HG02678 (cell line): ENCODE measurements at regions not wholly inside any gene's neighbourhood (a gene's known extent, or its start where the extent isn't known, plus 50 kb on each side); places are given as distances from the start of the nearest gene placed in this dataset.
A peak's percentile ranks its signal among the peaks of the same experiment; 100 is the strongest.
"Not testable (repeated sequence)": the region's sequence is repeated elsewhere in the genome, so short reads cannot be mapped to it uniquely, and the experiment has no call there.

Source experiments
- ATAC-seq: cut with Tn5 transposase; IDR thresholded peaks from one replicate; pipeline ENCODE4 v1.9.1; 2021; ENCODE audit warnings: mild to moderate bottlenecking, moderate library complexity; ENCODE audit not compliant: unreplicated experiment

DNA sequence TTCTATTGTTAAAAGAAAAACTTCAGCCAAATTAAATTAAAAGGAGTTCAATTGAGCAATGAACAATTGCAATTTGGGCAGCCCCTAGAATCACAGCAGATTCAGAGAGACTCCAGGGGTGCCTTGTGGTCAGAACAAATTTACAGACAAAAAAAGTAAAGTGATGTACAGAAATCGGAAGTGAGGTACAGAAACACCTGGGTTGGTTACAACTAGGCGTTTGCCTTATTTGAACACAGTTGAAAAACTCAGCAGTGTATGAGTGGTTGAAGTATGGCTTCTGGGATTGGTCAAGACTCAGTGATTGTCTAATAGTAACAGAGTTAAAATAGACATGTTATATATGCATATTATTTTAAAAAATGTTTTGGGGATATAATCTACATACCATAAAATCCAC lies 98.5 kb upstream of the ZSWIM2 start:
- ATAC-seq: no peak

- ATAC-seq: no peak
Measured at GRCh38 chr2:186946896-186947467, 98.0 kb upstream of the ZSWIM2 start.

GRCh38 chr2:186941853-186942252 lies 92.9 kb upstream of the ZSWIM2 start:
- ATAC-seq: no peak

DNA sequence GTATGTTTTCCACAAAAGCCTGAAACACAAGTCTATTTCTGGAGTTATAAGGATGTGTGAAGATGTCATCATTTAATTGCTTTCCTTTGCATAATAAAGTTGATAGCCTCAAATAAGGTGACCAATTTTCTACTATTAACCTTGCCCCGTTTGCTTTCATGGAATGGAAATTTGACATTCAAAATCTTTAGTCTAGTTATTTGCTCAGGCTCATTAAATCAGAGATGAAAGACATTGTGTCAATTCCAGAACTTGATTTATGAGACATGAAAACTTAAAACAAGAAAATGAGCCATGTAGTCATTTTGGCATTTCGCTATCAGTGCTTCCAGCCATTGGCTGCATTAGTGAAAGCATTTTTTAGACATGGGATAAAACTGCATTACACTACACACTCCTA lies 91.5 kb upstream of the ZSWIM2 start:
- ATAC-seq: no peak

DNA sequence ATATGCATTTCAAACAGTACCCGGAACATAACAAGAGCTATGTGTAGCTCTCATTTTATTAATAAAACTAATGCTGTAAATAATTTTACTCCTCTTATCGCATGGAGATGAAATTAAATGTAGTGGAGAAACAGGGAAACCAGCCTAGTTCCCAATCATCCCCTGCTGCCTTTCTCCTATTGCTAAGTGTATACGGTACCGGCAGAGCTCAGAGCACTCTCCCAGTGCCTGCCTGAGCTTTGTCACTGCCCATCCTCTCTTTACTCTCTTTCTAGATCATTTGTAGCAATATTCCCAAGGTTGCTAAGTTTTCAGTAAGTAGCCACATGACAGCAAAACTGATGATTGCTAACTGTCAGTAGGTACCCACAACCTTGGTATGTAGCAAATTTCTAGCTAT lies 85.5 kb upstream of the ZSWIM2 start:
- ATAC-seq: no peak

GRCh38 chr2:186927867-186928191 lies 78.9 kb upstream of the ZSWIM2 start:
- ATAC-seq: no peak

DNA sequence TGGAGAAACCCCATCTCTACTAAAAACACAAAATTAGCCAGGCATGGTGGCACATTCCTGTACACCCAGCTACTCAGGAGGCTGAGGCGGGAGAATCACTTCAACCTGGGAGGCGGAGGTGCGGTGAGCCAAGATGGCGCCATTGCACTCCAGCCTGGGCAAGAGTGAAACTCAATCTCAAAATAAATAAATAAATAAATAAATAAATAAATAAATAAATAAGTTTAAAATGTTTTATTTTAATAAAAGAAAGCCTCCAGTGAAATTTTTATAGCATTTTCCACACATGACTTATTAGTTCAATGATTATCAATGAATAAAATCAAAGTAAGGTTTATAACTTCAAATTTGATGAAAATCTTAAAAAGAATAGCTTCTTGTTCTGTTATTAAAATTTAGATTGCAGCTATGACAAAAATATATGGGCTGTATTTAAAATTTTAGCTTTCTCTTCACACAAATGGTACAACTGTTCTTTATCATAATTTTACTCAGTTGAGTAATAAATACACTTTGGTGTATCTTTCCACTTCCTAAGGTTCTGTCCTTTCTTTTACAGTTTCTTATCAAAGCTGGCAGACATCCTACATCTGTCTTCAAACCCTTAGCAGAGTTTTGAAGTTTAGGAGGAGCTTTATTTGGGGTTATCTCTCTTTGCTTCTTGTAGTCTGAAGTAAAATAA lies 78.4 kb upstream of the ZSWIM2 start:
- no peak for ATAC-seq

DNA sequence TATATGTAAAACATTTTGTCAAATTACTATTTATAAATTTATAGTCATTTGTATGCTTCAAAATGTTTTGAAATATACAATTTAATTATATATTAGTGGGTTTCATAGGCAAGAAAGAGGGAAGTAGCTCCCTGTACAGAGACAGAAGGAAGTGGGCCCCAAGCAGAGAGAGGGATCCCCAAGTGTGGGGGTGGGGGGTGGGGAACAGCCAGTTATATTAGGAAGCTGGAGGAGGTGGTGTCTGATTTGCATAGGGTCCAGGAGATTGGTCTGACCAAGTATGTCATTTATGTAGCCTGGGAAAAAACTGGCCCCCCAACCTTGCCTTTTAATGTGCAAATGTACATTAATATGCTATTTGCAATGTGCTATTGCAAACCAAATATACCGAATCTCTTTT lies 76.5 kb upstream of the ZSWIM2 start:
- no peak for ATAC-seq

DNA sequence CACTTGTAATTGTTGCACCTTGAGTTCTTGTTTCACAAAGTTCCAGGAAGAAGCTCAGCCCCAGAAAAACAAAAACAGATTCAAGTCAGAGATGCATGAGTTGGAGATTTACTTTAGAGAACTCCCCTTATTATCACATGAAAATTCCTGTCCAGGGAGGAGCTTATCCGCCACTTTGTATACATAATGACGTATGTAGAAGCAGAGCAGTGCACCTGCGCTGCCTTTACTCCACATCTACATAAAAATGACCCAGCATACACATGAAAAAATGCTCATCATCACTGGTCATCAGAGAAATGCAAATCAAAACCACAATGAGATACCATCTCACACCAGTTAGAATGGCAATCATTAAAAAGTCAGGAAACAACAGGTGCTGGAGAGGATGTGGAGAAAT lies 73.3 kb upstream of the ZSWIM2 start:
- ATAC-seq: not testable (repeated sequence)

DNA sequence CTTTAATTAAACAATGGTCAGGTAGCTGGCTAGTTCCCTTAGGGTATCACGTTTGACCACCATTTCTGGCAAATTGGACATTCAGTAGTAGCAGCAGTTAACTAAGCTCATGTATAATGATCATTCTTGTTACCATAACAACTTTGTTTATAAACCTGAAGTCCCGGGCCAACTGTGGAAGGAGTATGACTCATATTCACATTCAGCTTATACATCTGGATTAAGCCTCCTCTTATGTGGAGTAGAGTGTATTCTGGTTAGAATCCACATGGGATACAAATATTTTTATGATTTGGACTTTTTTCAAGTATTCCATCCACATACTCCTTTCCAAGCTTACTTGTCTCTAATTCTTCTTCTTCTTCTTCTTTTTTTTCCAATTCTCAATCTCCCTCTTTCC lies 70.3 kb upstream of the ZSWIM2 start:
- ATAC-seq: no peak

DNA sequence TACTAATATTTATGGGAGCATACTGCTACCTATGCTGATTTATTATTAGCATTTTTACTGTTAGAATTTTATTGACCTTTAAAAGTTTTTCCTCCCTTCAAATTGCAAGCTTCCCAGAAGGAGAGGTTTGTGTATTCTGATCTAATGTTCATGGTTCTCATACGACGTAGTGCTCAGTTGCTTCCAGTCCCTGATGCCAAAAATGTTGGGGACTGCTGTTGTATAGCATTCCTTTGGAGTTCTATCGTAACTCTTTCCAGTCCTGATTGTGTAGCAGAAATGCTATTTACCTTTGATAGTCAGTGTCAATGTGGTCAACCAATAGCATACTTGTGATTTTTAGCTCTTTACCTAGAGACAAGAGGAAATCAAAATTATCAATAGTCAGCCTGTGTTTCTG lies 69.5 kb upstream of the ZSWIM2 start:
- no peak for ATAC-seq

DNA sequence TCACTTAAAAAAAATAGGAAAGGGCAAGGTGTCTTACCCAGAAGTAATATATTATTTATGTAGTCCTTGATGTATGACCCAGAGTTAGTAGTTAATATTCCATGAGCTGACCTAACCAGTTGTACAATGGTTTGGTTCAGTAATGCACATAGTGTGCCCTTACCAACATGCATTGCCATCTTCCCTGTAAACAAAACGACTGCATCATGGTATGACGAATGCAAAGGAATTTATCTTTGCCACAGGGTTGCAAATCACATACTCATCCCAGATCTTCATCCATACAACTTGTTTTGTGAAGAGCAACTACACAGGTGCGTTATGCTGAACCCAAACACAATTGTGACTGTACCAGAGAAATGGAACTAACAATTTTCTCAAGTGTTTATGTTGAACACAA lies 68.9 kb upstream of the ZSWIM2 start:
- no peak for ATAC-seq

- peak; percentile 76 for ATAC-seq
Measured at GRCh38 chr2:186913870-186914269, 64.9 kb upstream of the ZSWIM2 start.

GRCh38 chr2:186912979-186913378 lies 64.0 kb upstream of the ZSWIM2 start:
- ATAC-seq: no peak

DNA sequence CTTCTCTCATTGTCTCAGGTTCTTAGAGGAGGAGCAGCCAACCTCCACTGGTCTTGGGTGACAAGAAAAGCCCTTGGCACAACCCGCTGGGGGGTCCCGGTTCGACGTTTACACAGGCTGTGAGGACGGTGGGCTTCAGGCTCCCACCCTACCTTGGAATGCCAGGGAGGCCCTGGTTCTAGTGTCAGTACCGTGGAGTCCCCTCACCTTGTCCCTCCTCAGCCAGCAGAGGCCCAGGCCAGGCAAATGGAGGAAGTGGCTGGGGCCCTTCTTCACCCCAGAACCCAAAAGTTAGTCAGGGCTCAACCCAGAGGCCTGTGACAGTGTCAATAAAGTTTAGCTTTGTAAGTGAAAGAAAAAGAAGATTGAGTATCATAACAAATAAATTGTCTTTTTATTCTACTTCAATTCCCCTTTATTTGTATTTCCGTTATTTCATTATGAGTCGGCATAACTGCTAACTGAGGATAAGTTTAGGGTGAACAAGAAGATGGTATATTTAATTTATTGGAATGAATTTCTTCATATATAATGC lies 62.6 kb upstream of the ZSWIM2 start:
- ATAC-seq: no peak

- ATAC-seq: no peak
Measured at GRCh38 chr2:186910996-186911395, 62.0 kb upstream of the ZSWIM2 start.

- ATAC-seq: no peak
Measured at GRCh38 chr2:186909095-186909494, 60.1 kb upstream of the ZSWIM2 start.

DNA sequence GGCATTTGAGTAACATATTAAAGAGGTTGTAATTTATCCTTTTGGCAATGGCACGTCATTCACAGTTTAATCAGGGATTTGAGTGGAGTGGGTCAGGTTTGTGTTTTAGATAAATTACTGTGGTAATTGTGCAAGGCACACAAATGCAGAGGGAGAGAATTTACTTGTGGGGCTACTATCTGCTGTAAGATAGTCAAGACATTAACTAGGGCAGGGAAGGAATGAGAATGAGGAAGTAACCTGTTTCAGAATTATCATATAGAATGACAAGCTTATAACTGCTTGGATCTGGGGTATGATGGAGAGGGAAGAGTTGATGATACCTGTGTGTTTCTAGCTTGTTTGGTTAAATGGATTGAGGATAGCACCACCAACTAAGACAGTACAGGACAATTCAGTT lies 58.9 kb upstream of the ZSWIM2 start:
- ATAC-seq: no peak

DNA sequence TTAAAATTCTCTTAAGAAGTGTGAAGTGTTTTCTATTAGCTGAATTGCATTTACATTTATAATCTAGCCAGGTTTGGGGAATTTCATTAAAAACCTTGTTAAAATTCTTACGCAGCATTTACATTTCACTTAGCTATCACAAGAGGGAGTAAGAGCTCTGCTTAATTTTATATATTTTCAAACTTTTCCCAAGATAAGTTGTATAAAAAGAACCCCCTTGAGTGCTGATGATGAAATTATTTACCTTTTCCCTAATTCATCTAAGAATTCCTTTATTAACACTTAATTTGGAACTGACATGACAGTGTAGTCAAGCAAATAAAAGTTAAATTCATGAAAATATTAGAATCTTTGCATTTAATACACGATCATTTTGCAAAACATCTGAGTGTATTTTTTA lies 54.2 kb upstream of the ZSWIM2 start:
- ATAC-seq: no peak
